Loucy (cell line): ENCODE measurements at regions not wholly inside any gene's neighbourhood (a gene's known extent, or its start where the extent isn't known, plus 50 kb on each side); places are given as distances from the start of the nearest gene placed in this dataset.

ENCODE experiments used
- H2AFZ ChIP-seq: fragments of 200-600 bp; sonication (generic); 2 replicates; pipeline ENCODE4 v1.6.0; 2016; ENCODE audit warnings: antibody characterized with exemption, mild to moderate bottlenecking, low read length, moderate library complexity
- H3F3A ChIP-seq: fragments of 200-600 bp; 2 replicates; pipeline ENCODE4 v1.6.0; 2016; ENCODE audit warnings: antibody characterized with exemption, low read depth, mild to moderate bottlenecking
- H3K27me3 ChIP-seq: fragments of 200-600 bp; sonication (generic); 2 replicates; pipeline ENCODE4 v1.6.1; 2014; ENCODE audit warnings: low read length, mild to moderate bottlenecking; ENCODE audit not compliant: insufficient read depth, poor library complexity, severe bottlenecking
- H3K36me3 ChIP-seq: fragments of 200-600 bp; sonication (generic); 2 replicates; pipeline ENCODE4 v1.6.1; 2016; ENCODE audit warnings: low read length; ENCODE audit not compliant: insufficient read depth
- H3K4me1 ChIP-seq: fragments of 200-600 bp; sonication (generic); 2 replicates; pipeline ENCODE4 v1.5.1; 2014; ENCODE audit warnings: low read length, mild to moderate bottlenecking; ENCODE audit not compliant: insufficient read depth, poor library complexity, severe bottlenecking
- H3K4me2 ChIP-seq: fragments of 200-600 bp; sonication (generic); 2 replicates; pipeline ENCODE4 v1.6.0; 2014; ENCODE audit warnings: antibody characterized with exemption, low read length, low read depth, mild to moderate bottlenecking; ENCODE audit not compliant: poor library complexity, severe bottlenecking
- H3K4me3 ChIP-seq: fragments of 200-600 bp; sonication (generic); 2 replicates; pipeline ENCODE4 v1.5.1; 2014; ENCODE audit warnings: low read length, mild to moderate bottlenecking, mixed read lengths; ENCODE audit not compliant: poor library complexity, severe bottlenecking
- H3K79me2 ChIP-seq: fragments of 200-600 bp; sonication (generic); 2 replicates; pipeline ENCODE4 v1.6.1; 2014; ENCODE audit warnings: low read length; ENCODE audit not compliant: insufficient read depth
- H3K9ac ChIP-seq: fragments of 200-600 bp; sonication (generic); 2 replicates; pipeline ENCODE4 v1.6.0; 2014; ENCODE audit warnings: mild to moderate bottlenecking, low read depth, low read length, moderate library complexity; ENCODE audit not compliant: poor library complexity, severe bottlenecking
- H3K9me2 ChIP-seq: fragments of 200-600 bp; sonication (generic); replicated peaks from 2 replicates; pipeline ENCODE4 v1.6.1; 2016; ENCODE audit warnings: low read depth, low read length, mixed read lengths
- H3K9me3 ChIP-seq: fragments of 200-600 bp; sonication (generic); 2 replicates; pipeline ENCODE4 v1.6.1; 2014; ENCODE audit warnings: mild to moderate bottlenecking, antibody characterized with exemption, low read length, low read depth; ENCODE audit not compliant: insufficient read depth
- H4K20me1 ChIP-seq: fragments of 200-600 bp; sonication (generic); 2 replicates; pipeline ENCODE4 v1.6.0; 2014; ENCODE audit warnings: antibody characterized with exemption, low read length, mild to moderate bottlenecking; ENCODE audit not compliant: insufficient read depth, poor library complexity, severe bottlenecking
- EZH2phosphoT487 ChIP-seq: fragments of 200-600 bp; IDR thresholded peaks from 2 replicates; pipeline ENCODE4 v1.6.1; 2018; ENCODE audit warnings: antibody characterized with exemption, mild to moderate bottlenecking, moderate library complexity, borderline replicate concordance
- TF ChIP-seq, protein P1 (sequence below): fragments of 200-600 bp; sonication (generic); conservative IDR thresholded peaks from 2 replicates; pipeline ENCODE4 v1.5.1; 2014; ENCODE audit warnings: mild to moderate bottlenecking, antibody characterized with exemption, low read length

GRCh38 chr3:104402902-104403301, 963.8 kb upstream of the ALCAM start:
- Histone ChIP-seq H3K9ac (no peak overlapping the region), H4K20me1 (no peaks in the 10 kb centered on the region), H3K36me3 (no peaks in the 10 kb centered on the region), H3K4me2 (no peak overlapping the region), H3K9me3 (no peaks in the 10 kb centered on the region), H3K4me1 (no peaks in the 10 kb centered on the region), H2AFZ (no peak overlapping the region), H3F3A (no peaks in the 10 kb centered on the region), H3K79me2 (no peaks in the 10 kb centered on the region), H3K27me3 (no peaks in the 10 kb centered on the region), H3K4me3 (no peak overlapping the region), H3K9me2 (no peaks in the 10 kb centered on the region)
- no peak for TF ChIP-seq EZH2phosphoT487
- TF ChIP-seq, protein P1, sequence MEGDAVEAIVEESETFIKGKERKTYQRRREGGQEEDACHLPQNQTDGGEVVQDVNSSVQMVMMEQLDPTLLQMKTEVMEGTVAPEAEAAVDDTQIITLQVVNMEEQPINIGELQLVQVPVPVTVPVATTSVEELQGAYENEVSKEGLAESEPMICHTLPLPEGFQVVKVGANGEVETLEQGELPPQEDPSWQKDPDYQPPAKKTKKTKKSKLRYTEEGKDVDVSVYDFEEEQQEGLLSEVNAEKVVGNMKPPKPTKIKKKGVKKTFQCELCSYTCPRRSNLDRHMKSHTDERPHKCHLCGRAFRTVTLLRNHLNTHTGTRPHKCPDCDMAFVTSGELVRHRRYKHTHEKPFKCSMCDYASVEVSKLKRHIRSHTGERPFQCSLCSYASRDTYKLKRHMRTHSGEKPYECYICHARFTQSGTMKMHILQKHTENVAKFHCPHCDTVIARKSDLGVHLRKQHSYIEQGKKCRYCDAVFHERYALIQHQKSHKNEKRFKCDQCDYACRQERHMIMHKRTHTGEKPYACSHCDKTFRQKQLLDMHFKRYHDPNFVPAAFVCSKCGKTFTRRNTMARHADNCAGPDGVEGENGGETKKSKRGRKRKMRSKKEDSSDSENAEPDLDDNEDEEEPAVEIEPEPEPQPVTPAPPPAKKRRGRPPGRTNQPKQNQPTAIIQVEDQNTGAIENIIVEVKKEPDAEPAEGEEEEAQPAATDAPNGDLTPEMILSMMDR: no peak

- H3K4me1 ChIP-seq: no peaks in the 10 kb centered on the region
- H3K79me2 ChIP-seq: no peaks in the 10 kb centered on the region
- no peaks in the 10 kb centered on the region for H3K27me3 ChIP-seq
- no peaks in the 10 kb centered on the region for H3K9me3 ChIP-seq
- no peaks in the 10 kb centered on the region for H3F3A ChIP-seq
- no peaks in the 10 kb centered on the region for H3K9me2 ChIP-seq
- no peaks in the 10 kb centered on the region for H4K20me1 ChIP-seq
- no peak overlapping the region for H2AFZ ChIP-seq
- no peak overlapping the region for H3K9ac ChIP-seq
- no peak overlapping the region for H3K4me3 ChIP-seq
- no peaks in the 10 kb centered on the region for H3K36me3 ChIP-seq
- TF ChIP-seq, protein P1: no peak
- TF ChIP-seq EZH2phosphoT487: no peak
- no peak overlapping the region for H3K4me2 ChIP-seq
Observed at GRCh38 chr3:104411757-104412156, 955.0 kb upstream of the ALCAM start.

DNA sequence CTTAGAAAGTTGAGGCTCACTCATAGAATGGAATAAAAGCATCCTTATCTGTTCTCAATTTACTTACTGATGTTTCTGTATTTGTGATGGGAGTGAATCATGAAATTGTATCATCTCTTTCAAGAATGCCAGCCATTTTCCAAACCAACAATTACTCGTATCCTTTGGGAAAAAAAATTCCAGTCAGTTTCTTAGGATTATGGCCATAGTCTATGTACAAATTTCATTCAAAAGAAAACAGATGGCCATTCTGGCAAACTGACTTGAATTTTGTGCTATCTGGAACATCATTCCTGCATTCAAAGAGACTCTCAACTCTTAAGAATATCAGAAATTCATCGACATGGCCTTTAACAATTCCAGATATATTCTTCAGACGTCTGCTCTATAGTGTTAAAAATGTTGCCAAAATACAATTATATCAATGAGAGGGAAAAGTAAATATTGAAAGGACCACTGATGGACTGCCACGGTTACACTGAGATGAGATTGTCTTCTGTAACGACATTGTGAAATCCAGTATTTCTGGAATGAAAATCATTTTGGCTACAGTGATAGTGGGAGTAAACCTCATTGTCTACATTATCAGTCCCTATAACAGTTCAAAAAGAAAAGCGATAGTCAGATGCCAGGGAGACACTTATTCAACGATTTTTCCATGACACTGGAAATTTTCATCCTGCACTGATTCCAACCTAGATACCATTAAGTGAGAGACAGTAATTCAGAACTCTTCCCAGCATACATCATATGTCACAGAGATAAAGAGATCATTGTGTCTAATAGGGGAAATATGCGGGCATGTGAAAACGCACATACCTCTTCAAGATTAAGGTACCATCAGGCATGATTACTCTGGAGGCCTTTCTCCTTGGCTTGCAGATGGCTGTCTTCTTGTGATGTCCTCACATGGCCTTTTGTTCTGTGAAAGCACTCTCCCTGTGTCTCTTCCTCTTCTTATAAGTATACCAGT, 953.8 kb upstream of the ALCAM start:
- Histone ChIP-seq H3K4me3 (no peak overlapping the region), H4K20me1 (no peaks in the 10 kb centered on the region), H3K79me2 (no peaks in the 10 kb centered on the region), H3F3A (no peaks in the 10 kb centered on the region), H2AFZ (no peak overlapping the region), H3K9me3 (no peaks in the 10 kb centered on the region), H3K4me2 (no peak overlapping the region), H3K4me1 (no peaks in the 10 kb centered on the region), H3K36me3 (no peaks in the 10 kb centered on the region), H3K9me2 (no peaks in the 10 kb centered on the region), H3K27me3 (no peaks in the 10 kb centered on the region), H3K9ac (no peak overlapping the region)
- TF ChIP-seq EZH2phosphoT487: no peak
- TF ChIP-seq, protein P1: no peak
